A673 (cell line): ENCODE measurements at regions not wholly inside any gene's neighbourhood (a gene's known extent, or its start where the extent isn't known, plus 50 kb on each side); places are given as distances from the start of the nearest gene placed in this dataset.
"Not testable (repeated sequence)": the region's sequence is repeated elsewhere in the genome, so short reads cannot be mapped to it uniquely, and the experiment has no call there.

ENCODE experiments used
- CTCF ChIP-seq: fragments of 300-800, 200-600 bp; sonication (generic); conservative IDR thresholded peaks from 2 replicates; pipeline ENCODE4 v1.5.1; 2017; ENCODE audit warnings: low read depth, mild to moderate bottlenecking, antibody characterized with exemption, low read length, moderate library complexity, mixed read lengths
- EZH2 ChIP-seq: fragments of 200-600 bp; sonication (generic); IDR thresholded peaks from 2 replicates; pipeline ENCODE4 v1.6.1; 2017; ENCODE audit warnings: borderline replicate concordance, low read depth, mild to moderate bottlenecking, mixed read lengths, antibody characterized with exemption, low read length; ENCODE audit not compliant: poor library complexity, severe bottlenecking

GRCh38 chr7:65763114-65763513, 109.8 kb upstream of the VKORC1L1 start:
- not testable (repeated sequence) for TF ChIP-seq CTCF, EZH2
